T follicular helper cell (primary cell): ENCODE measurements at regions not wholly inside any gene's neighbourhood (a gene's known extent, or its start where the extent isn't known, plus 50 kb on each side); places are given as distances from the start of the nearest gene placed in this dataset.

ENCODE experiments used
- DNase-seq: peaks from one replicate; pipeline ENCODE4 v3.0.0-alpha.2; 2020; ENCODE audit warnings: low read depth

- no peak for DNase-seq
Measured at GRCh38 chr1:34330061-34330460, 153.4 kb downstream of the C1orf94 start.

GRCh38 chr1:34331020-34331926 is 154.6 kb downstream of the C1orf94 start:
- no peak for DNase-seq

GRCh38 chr1:34332996-34333395 is 156.3 kb downstream of the C1orf94 start:
- DNase-seq: no peak

- DNase-seq: no peak
Measured at GRCh38 chr1:34338871-34339270, 162.2 kb downstream of the C1orf94 start.

GRCh38 chr1:34341896-34342295 is 165.2 kb downstream of the C1orf94 start:
- DNase-seq: no peak

GRCh38 chr1:34342334-34342733 is 165.6 kb downstream of the C1orf94 start:
- no peak for DNase-seq

- no peak for DNase-seq
Measured at GRCh38 chr1:34346128-34346527, 169.4 kb downstream of the C1orf94 start.

GRCh38 chr1:34353409-34353808 is 176.7 kb downstream of the C1orf94 start:
- DNase-seq: no peak

- no peak for DNase-seq
Measured at GRCh38 chr1:34354367-34354766, 177.7 kb downstream of the C1orf94 start.

- DNase-seq: no peak
Measured at GRCh38 chr1:34356853-34357252, 180.1 kb downstream of the C1orf94 start.

- DNase-seq: no peak
Measured at GRCh38 chr1:34358636-34359035, 181.9 kb downstream of the C1orf94 start.

GRCh38 chr1:34359411-34359810 is 182.7 kb downstream of the C1orf94 start:
- DNase-seq: no peak

GRCh38 chr1:34360574-34360973 is 183.9 kb downstream of the C1orf94 start:
- DNase-seq: no peak

GRCh38 chr1:34361121-34361520 is 184.4 kb downstream of the C1orf94 start:
- DNase-seq: no peak

GRCh38 chr1:34361781-34362357 is 185.2 kb downstream of the C1orf94 start:
- DNase-seq: no peak

GRCh38 chr1:34362949-34363348 is 186.2 kb downstream of the C1orf94 start:
- no peak for DNase-seq

- DNase-seq: no peak
Measured at GRCh38 chr1:34363447-34363846, 186.7 kb downstream of the C1orf94 start.

- DNase-seq: no peak
Measured at GRCh38 chr1:34363915-34364314, 187.2 kb downstream of the C1orf94 start.

- DNase-seq: no peak
Measured at GRCh38 chr1:34364376-34364775, 187.7 kb downstream of the C1orf94 start.

GRCh38 chr1:34365295-34365694 is 188.6 kb downstream of the C1orf94 start:
- DNase-seq: no peak

GRCh38 chr1:34366875-34367624 is 190.3 kb downstream of the C1orf94 start:
- DNase-seq: no peak

GRCh38 chr1:34367954-34368353 is 191.2 kb downstream of the C1orf94 start:
- DNase-seq: no peak
